ENCODE measurements at regions not wholly inside any gene's neighbourhood (a gene's known extent, or its start where the extent isn't known, plus 50 kb on each side); places are given as distances from the start of the nearest gene placed in this dataset.

DNA sequence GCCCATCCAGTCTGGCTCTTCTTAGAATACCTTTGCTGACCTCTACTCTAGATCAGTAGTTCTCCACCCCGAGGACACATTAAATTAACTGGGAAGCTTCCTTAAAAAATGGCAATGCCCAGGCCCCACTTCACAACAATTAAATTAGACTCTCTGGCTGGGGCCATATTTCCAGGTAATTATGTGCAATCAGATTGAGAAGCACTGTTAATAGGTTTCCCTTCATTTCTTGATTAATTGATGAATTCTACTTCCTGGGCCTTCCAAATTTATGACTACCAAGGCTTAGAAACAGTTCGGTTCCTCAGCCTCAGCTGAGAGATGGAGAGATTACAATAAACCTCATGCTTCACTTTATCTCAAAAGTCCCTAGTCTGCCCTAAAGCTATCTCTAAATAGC is 71.7 kb upstream of the LIMCH1 start:
- DNase-seq = no peak
- no peaks in the 10 kb centered on the region for H3K27me3 Mint-ChIP-seq
- no peaks in the 10 kb centered on the region for H3K36me3 Mint-ChIP-seq
- no peak overlapping the region for H3K4me3 Mint-ChIP-seq
- H3K4me1 Mint-ChIP-seq = no peaks in the 10 kb centered on the region
- H3K9me3 Mint-ChIP-seq = no peaks in the 10 kb centered on the region
- H3K27ac Mint-ChIP-seq = no peak overlapping the region

DNA sequence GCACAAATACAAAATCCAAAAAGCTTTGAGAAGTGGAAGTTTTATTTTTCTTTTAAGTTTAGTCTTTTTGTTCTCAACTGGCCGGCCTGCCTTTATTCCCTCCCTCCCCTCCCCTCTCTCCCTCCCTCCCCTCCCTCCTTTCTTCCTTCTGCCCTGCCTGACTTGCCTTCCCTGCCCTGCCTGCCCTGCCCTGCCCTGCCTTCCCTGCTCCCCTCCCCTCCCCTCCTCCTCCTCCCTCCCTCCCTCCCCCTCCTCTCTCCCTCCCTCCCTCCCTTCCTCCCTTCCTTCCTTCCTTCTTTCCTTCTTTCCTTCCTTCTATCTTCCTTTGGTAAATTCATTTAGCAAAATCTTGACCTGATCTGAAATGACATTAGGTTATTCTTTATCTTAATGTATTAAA is 69.8 kb upstream of the LIMCH1 start:
- no peaks in the 10 kb centered on the region for H3K36me3 Mint-ChIP-seq
- no peaks in the 10 kb centered on the region for H3K27me3 Mint-ChIP-seq
- H3K9me3 Mint-ChIP-seq = no peaks in the 10 kb centered on the region
- no peak for DNase-seq
- H3K4me1 Mint-ChIP-seq = no peaks in the 10 kb centered on the region
- no peak overlapping the region for H3K4me3 Mint-ChIP-seq
- H3K27ac Mint-ChIP-seq = no peak overlapping the region

GRCh38 chr4:41471126-41472071 is 66.6 kb upstream of the LIMCH1 start:
- Mint-ChIP-seq H3K4me3 (no peak overlapping the region), H3K9me3 (no peaks in the 10 kb centered on the region), H3K4me1 (no peaks in the 10 kb centered on the region), H3K36me3 (no peaks in the 10 kb centered on the region), H3K27ac (no peak overlapping the region), H3K27me3 (no peaks in the 10 kb centered on the region)
- DNase-seq = no peak

DNA sequence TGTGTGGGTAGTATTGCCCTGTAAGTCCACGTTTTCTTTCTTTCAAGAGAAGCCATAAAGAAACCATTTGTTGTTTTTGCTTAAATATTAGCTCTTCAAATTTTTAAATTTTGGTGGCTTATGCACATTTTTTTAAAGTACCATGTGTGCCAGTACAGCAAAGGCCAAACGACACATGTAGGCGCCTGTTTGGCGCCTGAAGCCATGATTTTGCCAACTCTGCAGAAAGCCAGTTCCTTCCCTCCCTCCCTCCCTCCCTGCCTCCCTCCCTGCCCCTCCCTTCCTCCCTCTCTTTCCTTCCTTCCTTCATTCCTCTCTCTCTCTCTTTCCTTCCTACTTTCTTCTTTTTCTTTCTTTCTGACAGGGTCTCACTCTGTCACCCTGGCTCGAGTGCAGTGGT is 65.9 kb upstream of the LIMCH1 start:
- Mint-ChIP-seq H3K36me3 (no peaks in the 10 kb centered on the region), H3K4me1 (no peaks in the 10 kb centered on the region), H3K27ac (no peak overlapping the region), H3K27me3 (no peaks in the 10 kb centered on the region), H3K9me3 (no peaks in the 10 kb centered on the region), H3K4me3 (no peak overlapping the region)
- no peak for DNase-seq

- H3K9me3 Mint-ChIP-seq = no peaks in the 10 kb centered on the region
- H3K36me3 Mint-ChIP-seq = no peaks in the 10 kb centered on the region
- DNase-seq = no peak
- no peak overlapping the region for H3K4me3 Mint-ChIP-seq
- no peaks in the 10 kb centered on the region for H3K4me1 Mint-ChIP-seq
- H3K27ac Mint-ChIP-seq = no peak overlapping the region
- H3K27me3 Mint-ChIP-seq = no peaks in the 10 kb centered on the region
Measured at GRCh38 chr4:41473176-41473575, 64.8 kb upstream of the LIMCH1 start.

GRCh38 chr4:41475402-41475801 is 62.6 kb upstream of the LIMCH1 start:
- Mint-ChIP-seq H3K27ac (no peak overlapping the region), H3K9me3 (no peaks in the 10 kb centered on the region), H3K4me3 (no peak overlapping the region), H3K4me1 (no peaks in the 10 kb centered on the region), H3K27me3 (no peaks in the 10 kb centered on the region), H3K36me3 (no peaks in the 10 kb centered on the region)
- DNase-seq = no peak

GRCh38 chr4:41476310-41476885 is 61.6 kb upstream of the LIMCH1 start:
- no peaks in the 10 kb centered on the region for H3K27me3 Mint-ChIP-seq
- H3K9me3 Mint-ChIP-seq = no peaks in the 10 kb centered on the region
- H3K4me1 Mint-ChIP-seq = no peaks in the 10 kb centered on the region
- H3K4me3 Mint-ChIP-seq = no peak overlapping the region
- H3K36me3 Mint-ChIP-seq = no peaks in the 10 kb centered on the region
- no peak for DNase-seq
- H3K27ac Mint-ChIP-seq = no peak overlapping the region

GRCh38 chr4:41477181-41477905 is 60.6 kb upstream of the LIMCH1 start:
- Mint-ChIP-seq H3K27me3 (no peaks in the 10 kb centered on the region), H3K4me1 (no peaks in the 10 kb centered on the region), H3K4me3 (no peak overlapping the region), H3K27ac (no peak overlapping the region), H3K36me3 (no peaks in the 10 kb centered on the region), H3K9me3 (no peaks in the 10 kb centered on the region)
- no peak for DNase-seq

- no peaks in the 10 kb centered on the region for H3K36me3 Mint-ChIP-seq
- DNase-seq = no peak
- H3K4me3 Mint-ChIP-seq = no peak overlapping the region
- no peaks in the 10 kb centered on the region for H3K9me3 Mint-ChIP-seq
- H3K4me1 Mint-ChIP-seq = no peaks in the 10 kb centered on the region
- no peaks in the 10 kb centered on the region for H3K27me3 Mint-ChIP-seq
- H3K27ac Mint-ChIP-seq = no peak overlapping the region
Measured at GRCh38 chr4:41478518-41478917, 59.4 kb upstream of the LIMCH1 start.

DNA sequence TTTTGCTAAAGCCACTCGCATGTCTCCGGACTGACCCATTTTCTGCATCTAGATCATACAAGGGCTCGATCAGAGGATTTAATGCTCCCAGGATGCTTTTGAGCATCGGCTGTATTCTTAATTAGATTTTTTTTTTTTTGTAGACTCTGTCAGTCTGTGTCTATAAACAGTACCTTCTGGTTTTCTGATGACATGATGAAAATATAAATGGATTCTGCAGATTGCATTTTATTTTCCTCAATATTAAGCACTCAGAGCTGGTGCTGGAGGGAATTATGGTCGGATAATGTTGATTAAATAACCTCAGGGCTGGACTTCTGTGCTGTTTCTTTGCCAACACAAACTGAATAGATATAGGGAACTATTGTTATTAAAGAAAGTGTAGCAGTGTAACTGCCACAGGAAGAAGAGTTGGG is 57.1 kb upstream of the LIMCH1 start:
- Mint-ChIP-seq H3K9me3 (no peaks in the 10 kb centered on the region), H3K4me3 (no peak overlapping the region), H3K27ac (no peak overlapping the region), H3K4me1 (no peaks in the 10 kb centered on the region), H3K27me3 (peaks cover 3% of the 10 kb centered on the region), H3K36me3 (no peaks in the 10 kb centered on the region)
- DNase-seq = no peak

DNA sequence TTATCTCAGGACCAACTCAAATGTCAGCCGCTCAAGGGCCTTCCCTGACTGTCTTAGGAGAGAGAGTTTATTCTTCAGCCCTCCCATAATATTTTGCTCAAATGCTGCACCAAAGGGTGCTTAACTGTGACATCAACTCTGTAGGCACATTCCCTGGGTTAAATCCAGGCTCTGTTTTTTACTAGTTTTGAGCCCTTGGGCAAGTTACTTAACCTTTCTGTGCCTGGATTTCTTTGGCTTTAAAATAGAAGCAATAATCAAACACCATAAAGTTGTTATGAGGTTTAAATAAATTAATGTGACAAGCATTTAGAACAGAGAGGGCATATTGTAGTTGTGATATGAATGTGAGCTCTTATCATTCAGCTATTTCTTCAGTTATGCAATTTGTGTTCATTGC is 54.2 kb upstream of the LIMCH1 start:
- DNase-seq = no peak
- Mint-ChIP-seq H3K36me3 (no peaks in the 10 kb centered on the region), H3K4me3 (no peak overlapping the region), H3K27me3 (peaks cover 3% of the 10 kb centered on the region), H3K4me1 (no peaks in the 10 kb centered on the region), H3K9me3 (no peaks in the 10 kb centered on the region), H3K27ac (no peak overlapping the region)

DNA sequence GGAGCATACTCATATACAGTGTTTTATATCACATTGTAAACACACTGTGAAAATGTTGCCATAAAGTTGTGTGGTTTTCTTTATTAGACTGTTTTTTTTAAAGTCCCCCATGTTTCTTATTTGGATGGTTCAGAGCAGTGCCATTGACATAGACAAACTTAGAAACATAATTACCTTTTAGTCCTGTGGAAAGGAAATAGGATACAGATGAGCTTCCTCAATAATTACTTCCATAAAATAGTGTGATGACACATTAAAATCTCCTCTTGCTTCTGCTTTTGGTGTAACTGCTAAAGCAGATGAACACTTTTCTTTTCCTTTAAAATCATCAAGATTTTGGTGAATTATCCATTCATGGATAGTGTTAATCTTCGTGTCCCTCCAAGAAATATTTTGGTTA is 52.9 kb upstream of the LIMCH1 start:
- H3K9me3 Mint-ChIP-seq = no peaks in the 10 kb centered on the region
- DNase-seq = no peak
- peaks cover 3% of the 10 kb centered on the region for H3K27me3 Mint-ChIP-seq
- no peak overlapping the region for H3K27ac Mint-ChIP-seq
- H3K4me3 Mint-ChIP-seq = no peak overlapping the region
- no peaks in the 10 kb centered on the region for H3K4me1 Mint-ChIP-seq
- H3K36me3 Mint-ChIP-seq = no peaks in the 10 kb centered on the region

DNA sequence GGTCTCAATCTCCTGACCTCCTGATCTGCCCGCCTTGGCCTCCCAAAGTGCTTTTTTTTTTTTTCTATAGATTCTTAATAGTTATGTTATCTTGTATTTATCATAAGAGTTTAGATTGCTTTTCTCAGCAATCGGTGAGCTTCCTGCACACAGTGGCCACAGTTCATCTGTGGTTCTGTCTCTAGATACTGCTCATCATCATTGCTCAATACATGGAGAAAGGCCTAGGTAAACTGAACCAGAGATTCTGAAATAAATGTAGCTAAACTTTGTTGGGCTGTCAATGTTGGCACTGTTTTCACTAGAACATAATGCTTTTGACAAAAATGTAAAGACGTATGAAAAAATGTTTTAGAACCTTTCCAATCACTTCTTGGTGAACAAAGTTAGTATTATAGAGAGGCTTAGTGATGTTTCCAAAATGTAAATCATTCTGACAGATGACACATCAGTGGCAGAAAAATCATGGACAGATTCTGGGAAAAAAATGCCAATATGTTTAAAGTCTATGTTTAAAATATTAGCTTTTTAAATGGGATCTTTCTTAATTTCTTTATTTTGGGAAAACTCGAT is 50.0 kb upstream of the LIMCH1 start:
- Mint-ChIP-seq H3K4me3 (no peak overlapping the region), H3K36me3 (no peaks in the 10 kb centered on the region), H3K27ac (no peak overlapping the region), H3K9me3 (no peaks in the 10 kb centered on the region), H3K27me3 (peaks cover 3% of the 10 kb centered on the region), H3K4me1 (no peaks in the 10 kb centered on the region)
- DNase-seq = no peak

Data from activated naive CD8-positive, alpha-beta T cell treated with anti-CD3 and anti-CD28 coated beads for 36 hours (primary cell).